Right lobe of liver (tissue), 6 donors: ENCODE measurements at regions not wholly inside any gene's neighbourhood (a gene's known extent, or its start where the extent isn't known, plus 50 kb on each side); places are given as distances from the start of the nearest gene placed in this dataset.

Experiments
- ATAC-seq, 4 donors: fragments of 200-7000 bp; cut with Tn5 transposase; one replicate each; pipeline ENCODE4 v1.9.1; 2020; ENCODE audit warnings: mild to moderate bottlenecking in 4 of 4, moderate library complexity in 4 of 4
- DNase-seq, 3 donors: peaks; one replicate each; pipeline ENCODE4 v3.0.0-alpha.2; 2020
- H3K27ac ChIP-seq, 3 donors: fragments of 200-600 bp; one replicate each; pipeline ENCODE4 v1.8.0; 2022
- H3K27me3 ChIP-seq, 2 donors: fragments of 200-600 bp; one replicate each; pipeline ENCODE4 v1.8.0; 2022
- H3K36me3 ChIP-seq, 4 donors: fragments of 200-600 bp; sonication (generic) in 1 of 4; one replicate each; pipeline versions ENCODE4 v1.5.1 to v1.8.0; 2017 to 2022; ENCODE audit warnings: control low read depth in 1 of 4
- H3K4me1 ChIP-seq, 4 donors: fragments of 200-600 bp; sonication (generic) in 1 of 4; one replicate each; pipeline versions ENCODE4 v1.5.1 to v1.8.0; 2017 to 2022; ENCODE audit warnings: control low read depth in 1 of 4
- H3K4me3 ChIP-seq, 3 donors: fragments of 200-600 bp; one replicate each; pipeline ENCODE4 v1.8.0; 2022
- H3K9me3 ChIP-seq, 4 donors: fragments of 200-600 bp; sonication (generic) in 1 of 4; one replicate each; pipeline versions ENCODE4 v1.5.1 to v1.8.0; 2017 to 2022; ENCODE audit warnings: control low read depth in 1 of 4
- CTCF ChIP-seq, 4 donors: fragments of 200-600 bp in 3 of 4; fragments of 450-650 bp in 1 of 4; IDR thresholded peaks; one replicate each; pipeline versions ENCODE4 v1.5.1 to v1.8.0; 2016 to 2022; ENCODE audit warnings: antibody characterized with exemption in 4 of 4, mild to moderate bottlenecking in 2 of 4
- POLR2A ChIP-seq: fragments of 450-650 bp; IDR thresholded peaks from one replicate; pipeline ENCODE4 v1.6.1; 2017; ENCODE audit warnings: antibody characterized with exemption, mild to moderate bottlenecking
- WGBS: methylation state at CpG from one replicate; pipeline ENCODE4 v1.1.6; 2018; ENCODE audit warnings: low coverage, low lambda C conversion rate; ENCODE audit not compliant: insufficient coverage; ENCODE audit errors: missing lambda C conversion rate; 5-methylcytosine and 5-hydroxymethylcytosine counted together
- intact Hi-C, 2 donors: fragments of 100-400 bp; cut with DNase I; formaldehyde crosslinking; loops; one replicate each; pipeline versions ENCODE4 v1.11.2 to v1.14.1; 2022
- donor health status: DM: no; HTN: yes; CAD: no.
- donor health status: DM: no; HTN: no; CAD: no.
- donor health status: DM: no; HTN: no; CAD: no.
- donor health status: DM: no; HTN: yes; CAD: no.
- donor health status: DM: no; HTN: yes; CAD: no.

- TF ChIP-seq CTCF (IDR thresholded peaks at IDR 0.05) (no peak), POLR2A (no peak)
- DNase-seq (no peak), ATAC-seq (no peak)
- H3K9me3 ChIP-seq = no peaks in the 10 kb centered on the region
- no peak overlapping the region for H3K4me3 ChIP-seq
- no peak overlapping the region for H3K27ac ChIP-seq
- no peaks in the 10 kb centered on the region for H3K27me3 ChIP-seq
- intact Hi-C loops = no loop called here
- WGBS = 67% methylated on average over 1 of the region's 1 CpG
- no peaks in the 10 kb centered on the region for H3K36me3 ChIP-seq
- no peaks in the 10 kb centered on the region for H3K4me1 ChIP-seq
Observed at GRCh38 chrX:22662776-22663175, 337.0 kb upstream of the DDX53 start.

DNA sequence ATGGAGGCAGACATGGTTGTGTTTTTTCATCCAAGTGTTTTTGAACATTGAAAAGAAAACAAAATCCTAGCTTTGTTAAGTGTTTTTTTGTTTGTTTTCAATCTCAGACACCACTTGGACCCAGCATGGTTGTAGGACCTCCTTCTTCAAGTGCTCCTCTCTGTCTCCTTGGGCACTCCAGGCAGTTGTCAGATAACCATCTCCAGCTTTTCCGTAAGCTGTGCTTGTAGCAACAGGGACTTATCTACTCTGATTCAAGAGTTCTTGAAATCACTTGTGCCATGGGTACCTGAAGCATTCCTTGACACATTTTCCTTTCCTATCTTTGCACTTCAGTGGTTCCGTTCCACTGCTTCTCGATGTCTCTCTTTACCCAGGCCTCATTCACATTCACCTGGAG lies 334.9 kb upstream of the DDX53 start:
- intact Hi-C loops = no loop called here
- DNase-seq = no peak
- Histone ChIP-seq H3K36me3 (no peaks in the 10 kb centered on the region), H3K9me3 (no peaks in the 10 kb centered on the region), H3K27ac (no peak overlapping the region), H3K4me1 (no peaks in the 10 kb centered on the region), H3K27me3 (no peaks in the 10 kb centered on the region), H3K4me3 (no peak overlapping the region)
- no peak for ATAC-seq
- TF ChIP-seq POLR2A (no peak), CTCF (IDR thresholded peaks at IDR 0.05) (no peak)
- 84% methylated on average over 3 of the region's 3 CpGs for WGBS

GRCh38 chrX:22665818-22666217 lies 333.9 kb upstream of the DDX53 start:
- WGBS = 64% methylated on average over 2 of the region's 2 CpGs
- no peaks in the 10 kb centered on the region for H3K4me1 ChIP-seq
- H3K4me3 ChIP-seq = no peak overlapping the region
- no peaks in the 10 kb centered on the region for H3K9me3 ChIP-seq
- TF ChIP-seq CTCF (IDR thresholded peaks at IDR 0.05) (no peak), POLR2A (no peak)
- no peaks in the 10 kb centered on the region for H3K27me3 ChIP-seq
- ATAC-seq (no peak), DNase-seq (no peak)
- H3K27ac ChIP-seq = no peak overlapping the region
- no peaks in the 10 kb centered on the region for H3K36me3 ChIP-seq
- intact Hi-C loops = no loop called here

GRCh38 chrX:22666441-22666840 lies 333.3 kb upstream of the DDX53 start:
- WGBS = 10% methylated on average over 9 of the region's 9 CpGs
- intact Hi-C loops = no loop called here
- TF ChIP-seq POLR2A (no peak), CTCF (IDR thresholded peaks at IDR 0.05) (no peak)
- Histone ChIP-seq H3K36me3 (no peaks in the 10 kb centered on the region), H3K9me3 (no peaks in the 10 kb centered on the region), H3K27me3 (no peaks in the 10 kb centered on the region), H3K4me1 (no peaks in the 10 kb centered on the region), H3K4me3 (no peak overlapping the region), H3K27ac (no peak overlapping the region)
- DNase-seq (no peak), ATAC-seq (no peak)

GRCh38 chrX:22674932-22675331 lies 324.8 kb upstream of the DDX53 start:
- TF ChIP-seq CTCF (IDR thresholded peaks at IDR 0.05) = no peak
- TF ChIP-seq POLR2A = no peak
- Histone ChIP-seq H3K4me1 (no peaks in the 10 kb centered on the region), H3K9me3 (no peaks in the 10 kb centered on the region), H3K4me3 (no peak overlapping the region), H3K27ac (no peak overlapping the region), H3K27me3 (no peaks in the 10 kb centered on the region), H3K36me3 (no peaks in the 10 kb centered on the region)
- ATAC-seq (no peak), DNase-seq (no peak)
- 56% methylated on average over 3 of the region's 3 CpGs for WGBS
- intact Hi-C loops = no loop called here
